MM.1S (cell line): ENCODE measurements at regions not wholly inside any gene's neighbourhood (a gene's known extent, or its start where the extent isn't known, plus 50 kb on each side); places are given as distances from the start of the nearest gene placed in this dataset.
A peak's percentile ranks its signal among the peaks of the same experiment; 100 is the strongest.

Experiments
- DNase-seq: peaks from one replicate; pipeline ENCODE4 v3.0.0-alpha.2; 2015
- H2AFZ ChIP-seq: fragments of 300-600 bp; sonication (generic); 2 replicates; pipeline ENCODE4 v1.6.0; 2016; ENCODE audit warnings: antibody characterized with exemption, low read length
- H3F3A ChIP-seq: fragments of 300-600 bp; sonication (generic); 2 replicates; pipeline ENCODE4 v1.6.1; 2016; ENCODE audit warnings: mild to moderate bottlenecking, antibody characterized with exemption, low read length, moderate library complexity, mixed read lengths; ENCODE audit not compliant: insufficient read depth
- H3K27ac ChIP-seq: fragments of 300-600 bp; sonication (generic); 2 replicates; pipeline ENCODE4 v1.5.1; 2016; ENCODE audit warnings: mild to moderate bottlenecking, low read length
- H3K27me3 ChIP-seq: fragments of 300-600 bp; sonication (generic); replicated peaks from 2 replicates; pipeline ENCODE4 v1.6.0; 2016; ENCODE audit warnings: low read length; ENCODE audit not compliant: insufficient read depth
- H3K36me3 ChIP-seq: fragments of 300-600 bp; sonication (generic); replicated peaks from 2 replicates; pipeline ENCODE4 v1.6.1; 2016; ENCODE audit warnings: mild to moderate bottlenecking, low read length, mixed read lengths; ENCODE audit not compliant: insufficient read depth
- H3K4me1 ChIP-seq: fragments of 300-600 bp; sonication (generic); 2 replicates; pipeline ENCODE4 v1.6.1; 2016; ENCODE audit warnings: low read length, mixed read lengths
- H3K4me2 ChIP-seq: fragments of 300-600 bp; sonication (generic); 2 replicates; pipeline ENCODE4 v1.6.0; 2016; ENCODE audit warnings: low read depth, low read length
- H3K4me3 ChIP-seq: fragments of 300-600 bp; sonication (generic); 2 replicates; pipeline ENCODE4 v1.5.1; 2016; ENCODE audit warnings: low read length, mixed read lengths
- H3K79me2 ChIP-seq: fragments of 300-600 bp; sonication (generic); 2 replicates; pipeline ENCODE4 v1.6.1; 2016; ENCODE audit warnings: mixed run types, low read length, mixed read lengths
- H3K9ac ChIP-seq: fragments of 300-600 bp; sonication (generic); 2 replicates; pipeline ENCODE4 v1.6.1; 2016; ENCODE audit warnings: low read length, mixed read lengths
- H3K9me2 ChIP-seq: fragments of 300-600 bp; sonication (generic); replicated peaks from 2 replicates; pipeline ENCODE4 v1.6.1; 2016; ENCODE audit warnings: mild to moderate bottlenecking, low read length, mixed read lengths; ENCODE audit not compliant: insufficient read depth
- H3K9me3 ChIP-seq: fragments of 300-600 bp; sonication (generic); replicated peaks from 2 replicates; pipeline ENCODE4 v1.6.1; 2016; ENCODE audit warnings: mild to moderate bottlenecking, low read length, mixed read lengths; ENCODE audit not compliant: insufficient read depth
- H4K20me1 ChIP-seq: fragments of 300-600 bp; sonication (generic); 2 replicates; pipeline ENCODE4 v1.6.1; 2016; ENCODE audit warnings: mild to moderate bottlenecking, low read length, moderate library complexity, mixed read lengths; ENCODE audit not compliant: insufficient read depth
- EZH2 ChIP-seq: fragments of 300-600 bp; sonication (generic); optimal IDR thresholded peaks from 2 replicates; pipeline ENCODE3; 2017; ENCODE audit warnings: low read depth, mild to moderate bottlenecking, antibody characterized with exemption, low read length, mixed read lengths
- EZH2phosphoT487 ChIP-seq: fragments of 300-600 bp; sonication (generic); IDR thresholded peaks from 2 replicates; pipeline ENCODE4 v1.6.1; 2018; ENCODE audit warnings: antibody characterized with exemption, low read length
- TF ChIP-seq, protein P1 (sequence below): fragments of 300-600 bp; sonication (generic); IDR thresholded peaks from 2 replicates; pipeline ENCODE4 v1.5.1; 2016; ENCODE audit warnings: antibody characterized with exemption, low read length, mixed read lengths

DNA sequence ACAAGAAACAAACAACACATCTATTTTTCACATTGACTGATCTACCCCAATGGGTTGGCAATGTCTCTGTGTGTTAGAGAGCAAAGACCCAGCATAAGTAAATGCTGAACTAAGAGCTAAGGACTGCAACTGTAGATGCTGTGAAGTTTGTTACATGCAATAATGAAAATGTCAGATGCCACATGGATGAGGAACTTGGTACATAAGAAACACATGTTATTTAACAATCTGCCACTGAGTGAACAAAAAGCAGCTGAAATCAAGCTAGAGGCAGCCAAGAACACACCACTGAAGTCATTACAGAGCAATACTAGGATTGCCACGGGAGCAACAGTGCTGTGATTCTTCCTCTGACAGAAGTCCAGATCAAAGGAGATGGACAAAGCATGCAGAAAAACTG lies 389.4 kb downstream of the CDH2 start:
- no peak overlapping the region for H3K27ac ChIP-seq
- no peaks in the 10 kb centered on the region for H3K9me3 ChIP-seq
- no peak overlapping the region for H2AFZ ChIP-seq
- H3K79me2 ChIP-seq: no peaks in the 10 kb centered on the region
- H3K36me3 ChIP-seq: no peaks in the 10 kb centered on the region
- no peak overlapping the region for H3K9ac ChIP-seq
- no peak for TF ChIP-seq EZH2
- TF ChIP-seq, protein P1, sequence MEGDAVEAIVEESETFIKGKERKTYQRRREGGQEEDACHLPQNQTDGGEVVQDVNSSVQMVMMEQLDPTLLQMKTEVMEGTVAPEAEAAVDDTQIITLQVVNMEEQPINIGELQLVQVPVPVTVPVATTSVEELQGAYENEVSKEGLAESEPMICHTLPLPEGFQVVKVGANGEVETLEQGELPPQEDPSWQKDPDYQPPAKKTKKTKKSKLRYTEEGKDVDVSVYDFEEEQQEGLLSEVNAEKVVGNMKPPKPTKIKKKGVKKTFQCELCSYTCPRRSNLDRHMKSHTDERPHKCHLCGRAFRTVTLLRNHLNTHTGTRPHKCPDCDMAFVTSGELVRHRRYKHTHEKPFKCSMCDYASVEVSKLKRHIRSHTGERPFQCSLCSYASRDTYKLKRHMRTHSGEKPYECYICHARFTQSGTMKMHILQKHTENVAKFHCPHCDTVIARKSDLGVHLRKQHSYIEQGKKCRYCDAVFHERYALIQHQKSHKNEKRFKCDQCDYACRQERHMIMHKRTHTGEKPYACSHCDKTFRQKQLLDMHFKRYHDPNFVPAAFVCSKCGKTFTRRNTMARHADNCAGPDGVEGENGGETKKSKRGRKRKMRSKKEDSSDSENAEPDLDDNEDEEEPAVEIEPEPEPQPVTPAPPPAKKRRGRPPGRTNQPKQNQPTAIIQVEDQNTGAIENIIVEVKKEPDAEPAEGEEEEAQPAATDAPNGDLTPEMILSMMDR: no peak
- no peak for TF ChIP-seq EZH2phosphoT487
- H3K9me2 ChIP-seq: no peaks in the 10 kb centered on the region
- no peaks in the 10 kb centered on the region for H4K20me1 ChIP-seq
- H3K4me2 ChIP-seq: no peak overlapping the region
- H3K4me3 ChIP-seq: no peak overlapping the region
- no peaks in the 10 kb centered on the region for H3K4me1 ChIP-seq
- H3F3A ChIP-seq: no peaks in the 10 kb centered on the region
- H3K27me3 ChIP-seq: no peaks in the 10 kb centered on the region
- DNase-seq: no peak

DNA sequence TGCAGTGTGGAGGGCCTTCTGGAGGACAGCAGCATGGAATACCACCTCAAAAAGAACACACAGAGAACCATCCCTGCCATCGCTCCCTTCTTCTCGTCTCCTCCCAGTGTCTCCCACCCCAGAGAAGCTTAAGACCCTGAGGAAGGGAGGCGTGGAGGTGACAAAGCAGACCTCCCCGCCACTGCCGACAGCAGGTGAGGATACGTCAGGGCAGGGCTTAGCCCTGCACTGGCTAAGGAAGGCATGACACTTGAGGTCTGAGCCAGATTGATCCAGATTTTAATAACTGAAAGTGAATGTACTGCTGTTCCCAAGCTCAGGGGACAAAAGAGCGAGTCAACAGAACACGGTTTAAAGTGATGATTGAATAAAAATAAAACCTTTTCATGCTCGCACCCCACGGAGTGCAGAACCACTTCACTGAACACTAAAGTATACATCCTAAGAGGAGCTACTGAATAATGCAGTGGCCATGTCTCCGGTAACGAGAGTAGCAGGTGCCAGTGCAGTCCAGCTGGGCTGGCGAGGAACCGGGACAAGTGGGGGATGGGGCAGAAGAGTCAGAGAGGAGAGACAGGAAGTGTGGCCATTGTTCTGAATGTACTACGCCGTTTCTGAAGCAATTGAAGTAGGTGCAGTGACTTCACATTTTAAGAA lies 391.0 kb downstream of the CDH2 start:
- no peaks in the 10 kb centered on the region for H3F3A ChIP-seq
- peak overlapping the region; percentile 57; the same call in 1 of the 2 replicates for H2AFZ ChIP-seq
- H3K27me3 ChIP-seq: no peaks in the 10 kb centered on the region
- TF ChIP-seq EZH2phosphoT487: no peak
- TF ChIP-seq EZH2: no peak
- TF ChIP-seq, protein P1: no peak
- H3K9ac ChIP-seq: no peak overlapping the region
- H3K27ac ChIP-seq: peak overlapping the region; percentile 34; the same call in 1 of the 2 replicates
- H3K9me2 ChIP-seq: no peaks in the 10 kb centered on the region
- peak overlapping the region; percentile 24; the same call in 1 of the 2 replicates for H3K4me3 ChIP-seq
- no peaks in the 10 kb centered on the region for H4K20me1 ChIP-seq
- H3K4me2 ChIP-seq: peak overlapping the region; percentile 41; the same call in 1 of the 2 replicates
- no peaks in the 10 kb centered on the region for H3K79me2 ChIP-seq
- H3K36me3 ChIP-seq: no peaks in the 10 kb centered on the region
- H3K9me3 ChIP-seq: no peaks in the 10 kb centered on the region
- no peaks in the 10 kb centered on the region for H3K4me1 ChIP-seq
- peak; percentile 7 for DNase-seq

DNA sequence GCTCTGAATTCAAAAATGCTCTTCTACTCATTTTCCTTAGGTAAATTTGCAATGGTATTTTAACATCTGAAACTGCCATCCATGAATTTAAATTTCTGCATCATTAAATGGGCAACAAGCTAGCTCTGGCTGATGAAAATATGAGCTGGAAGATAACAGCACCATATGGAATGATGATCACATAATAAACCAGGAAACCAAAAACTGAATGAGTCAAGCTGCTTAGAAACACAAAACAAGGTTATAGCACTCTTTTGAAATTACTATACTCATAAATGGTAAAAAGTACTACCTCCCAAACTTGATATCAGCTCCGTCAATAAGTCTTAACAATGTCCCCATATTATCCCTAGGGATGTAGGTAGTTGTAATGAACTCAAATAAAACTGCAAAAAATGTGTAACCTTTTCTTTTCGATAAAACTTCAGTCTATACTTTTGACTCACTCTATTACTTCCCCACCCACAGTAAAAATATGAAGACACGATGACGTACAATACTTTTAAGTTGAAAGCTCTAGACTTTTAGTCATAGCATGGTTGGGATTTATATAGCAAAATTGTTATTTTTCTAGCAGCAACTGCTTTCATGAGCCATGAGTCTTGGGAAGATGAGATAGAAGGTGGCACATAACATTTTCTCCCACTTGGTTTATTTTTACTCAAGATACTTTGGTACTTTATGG lies 396.7 kb downstream of the CDH2 start:
- DNase-seq: no peak
- no peak overlapping the region for H3K4me2 ChIP-seq
- H2AFZ ChIP-seq: no peak overlapping the region
- H3K9me3 ChIP-seq: no peaks in the 10 kb centered on the region
- no peaks in the 10 kb centered on the region for H4K20me1 ChIP-seq
- H3K9me2 ChIP-seq: no peaks in the 10 kb centered on the region
- TF ChIP-seq EZH2 (no peak), EZH2phosphoT487 (no peak)
- TF ChIP-seq, protein P1: no peak
- no peak overlapping the region for H3K9ac ChIP-seq
- no peaks in the 10 kb centered on the region for H3K27me3 ChIP-seq
- H3K4me3 ChIP-seq: no peak overlapping the region
- H3K27ac ChIP-seq: no peak overlapping the region
- no peaks in the 10 kb centered on the region for H3K36me3 ChIP-seq
- H3K4me1 ChIP-seq: no peaks in the 10 kb centered on the region
- no peaks in the 10 kb centered on the region for H3K79me2 ChIP-seq
- H3F3A ChIP-seq: no peaks in the 10 kb centered on the region
